SK-N-MC (cell line): ENCODE measurements at regions not wholly inside any gene's neighbourhood (a gene's known extent, or its start where the extent isn't known, plus 50 kb on each side); places are given as distances from the start of the nearest gene placed in this dataset.
"Not testable (repeated sequence)": the region's sequence is repeated elsewhere in the genome, so short reads cannot be mapped to it uniquely, and the experiment has no call there.

Source experiments
- DNase-seq: peaks from one replicate; pipeline ENCODE4 v3.0.0-alpha.2; 2011; ENCODE audit warnings: low read depth, low spot score
- H3K27ac ChIP-seq: fragments of 200-600 bp; sonication (generic); 2 replicates; pipeline ENCODE4 v1.5.1; 2016; ENCODE audit warnings: mixed run types
- H3K36me3 ChIP-seq: fragments of 200-600 bp; sonication (generic); 2 replicates; pipeline ENCODE4 v1.6.1; 2017; ENCODE audit warnings: antibody characterized with exemption, low read length, mixed read lengths; ENCODE audit not compliant: insufficient read depth
- H3K4me3 ChIP-seq: fragments of 200-600 bp; sonication (generic); 2 replicates; pipeline ENCODE4 v1.5.1; 2016
- H3K9ac ChIP-seq: fragments of 200-600 bp; sonication (generic); 2 replicates; pipeline ENCODE4 v1.8.0; 2017; ENCODE audit warnings: mixed run types, mixed read lengths; ENCODE audit not compliant: insufficient read length
- H3K9me3 ChIP-seq: fragments of 200-600 bp; sonication (generic); 2 replicates; pipeline ENCODE4 v1.6.1; 2017; ENCODE audit warnings: low read depth, mild to moderate bottlenecking, antibody characterized with exemption, low read length, moderate library complexity, mixed read lengths
- EZH2 ChIP-seq: fragments of 200-600 bp; sonication (generic); IDR thresholded peaks from one replicate; pipeline ENCODE4 v1.6.1; 2017; ENCODE audit warnings: antibody characterized with exemption
- FOXP2 ChIP-seq: optimal IDR thresholded peaks from 2 replicates; pipeline ENCODE3; 2011; ENCODE audit warnings: mild to moderate bottlenecking, moderate library complexity; ENCODE audit not compliant: insufficient read depth; ENCODE audit errors: extremely low read length, control extremely low read depth
- POLR2AphosphoS5 ChIP-seq: IDR thresholded peaks from 2 replicates; pipeline ENCODE4 v1.6.1; 2012; ENCODE audit warnings: mild to moderate bottlenecking, low read depth, low read length, borderline replicate concordance

GRCh38 chr13:94816256-94816655 is 103.9 kb upstream of the SOX21 start:
- no peak for DNase-seq
- TF ChIP-seq FOXP2: no peak
- no peak for TF ChIP-seq EZH2
- no peak for TF ChIP-seq POLR2AphosphoS5
- H3K9ac ChIP-seq: no peak overlapping the region
- H3K4me3 ChIP-seq: no peak overlapping the region
- no peak overlapping the region for H3K27ac ChIP-seq
- H3K9me3 ChIP-seq: no peaks in the 10 kb centered on the region
- H3K36me3 ChIP-seq: no peaks in the 10 kb centered on the region

- TF ChIP-seq EZH2: no peak
- no peak for TF ChIP-seq FOXP2
- H3K36me3 ChIP-seq: no peaks in the 10 kb centered on the region
- DNase-seq: no peak
- H3K9me3 ChIP-seq: no peaks in the 10 kb centered on the region
- no peak overlapping the region for H3K9ac ChIP-seq
- no peak overlapping the region for H3K27ac ChIP-seq
- H3K4me3 ChIP-seq: no peak overlapping the region
Observed at GRCh38 chr13:94813920-94814475, 101.7 kb upstream of the SOX21 start.

- no peak overlapping the region for H3K27ac ChIP-seq
- no peak for TF ChIP-seq EZH2
- TF ChIP-seq POLR2AphosphoS5: no peak
- no peak for TF ChIP-seq FOXP2
- no peak overlapping the region for H3K9ac ChIP-seq
- no peaks in the 10 kb centered on the region for H3K9me3 ChIP-seq
- no peak for DNase-seq
- no peak overlapping the region for H3K4me3 ChIP-seq
- no peaks in the 10 kb centered on the region for H3K36me3 ChIP-seq
Observed at GRCh38 chr13:94811753-94812152, 99.4 kb upstream of the SOX21 start.

- Histone ChIP-seq H3K36me3 (no peaks in the 10 kb centered on the region), H3K9ac (no peak overlapping the region), H3K4me3 (no peak overlapping the region), H3K9me3 (no peaks in the 10 kb centered on the region), H3K27ac (no peak overlapping the region)
- no peak for DNase-seq
- no peak for TF ChIP-seq EZH2
- TF ChIP-seq FOXP2: no peak
- no peak for TF ChIP-seq POLR2AphosphoS5
Observed at GRCh38 chr13:94800423-94800822, 88.1 kb upstream of the SOX21 start.

GRCh38 chr13:94799299-94799698 is 87.0 kb upstream of the SOX21 start:
- Histone ChIP-seq H3K27ac (no peak overlapping the region), H3K9ac (no peak overlapping the region), H3K9me3 (no peaks in the 10 kb centered on the region)

GRCh38 chr13:94798738-94799137 is 86.4 kb upstream of the SOX21 start:
- H3K27ac ChIP-seq: no peak overlapping the region
- DNase-seq: no peak
- TF ChIP-seq FOXP2: no peak
- TF ChIP-seq POLR2AphosphoS5: no peak
- TF ChIP-seq EZH2: no peak

More at GRCh38 chr13:94799299-94799698, 87.0 kb upstream of the SOX21 start:
- Histone ChIP-seq H3K4me3 (no peak overlapping the region), H3K36me3 (no peaks in the 10 kb centered on the region)
- TF ChIP-seq FOXP2 (no peak), POLR2AphosphoS5 (no peak), EZH2 (no peak)
- DNase-seq: no peak

GRCh38 chr13:94795292-94795691 is 82.9 kb upstream of the SOX21 start:
- Histone ChIP-seq H3K36me3 (no peaks in the 10 kb centered on the region), H3K4me3 (no peak overlapping the region), H3K9me3 (no peaks in the 10 kb centered on the region), H3K9ac (no peak overlapping the region), H3K27ac (no peak overlapping the region)
- DNase-seq: no peak
- TF ChIP-seq POLR2AphosphoS5 (no peak), EZH2 (no peak), FOXP2 (no peak)

More at GRCh38 chr13:94798738-94799137, 86.4 kb upstream of the SOX21 start:
- no peaks in the 10 kb centered on the region for H3K9me3 ChIP-seq
- H3K9ac ChIP-seq: no peak overlapping the region
- H3K36me3 ChIP-seq: no peaks in the 10 kb centered on the region
- no peak overlapping the region for H3K4me3 ChIP-seq

GRCh38 chr13:94786246-94786645 is 73.9 kb upstream of the SOX21 start:
- not testable (repeated sequence) for H3K36me3 ChIP-seq, H3K9me3 ChIP-seq, H3K27ac ChIP-seq, H3K4me3 ChIP-seq, DNase-seq, H3K9ac ChIP-seq

- Histone ChIP-seq H3K27ac (no peak overlapping the region), H3K36me3 (no peaks in the 10 kb centered on the region), H3K9ac (no peak overlapping the region), H3K4me3 (no peak overlapping the region), H3K9me3 (no peaks in the 10 kb centered on the region)
- no peak for DNase-seq
- TF ChIP-seq POLR2AphosphoS5: no peak
- no peak for TF ChIP-seq FOXP2
- no peak for TF ChIP-seq EZH2
Observed at GRCh38 chr13:94784066-94784465, 71.7 kb upstream of the SOX21 start.
